Right atrium auricular region (tissue), 2 donors: ENCODE measurements at regions not wholly inside any gene's neighbourhood (a gene's known extent, or its start where the extent isn't known, plus 50 kb on each side); places are given as distances from the start of the nearest gene placed in this dataset.

ENCODE experiments used
- DNase-seq: peaks from one replicate; pipeline ENCODE4 v3.0.0-alpha.2; 2019; ENCODE audit warnings: low spot score
- H3K27ac ChIP-seq, 2 donors: fragments of 200-600 bp; sonication (generic); 1 replicate in 1 of 2; 2 replicates in 1 of 2; pipeline ENCODE4 v1.5.1; 2016 to 2019
- H3K27me3 ChIP-seq, 2 donors: fragments of 200-600 bp; sonication (generic); one replicate each; pipeline versions ENCODE4 v1.5.1 to v1.6.0; 2017 to 2019
- H3K36me3 ChIP-seq: fragments of 200-600 bp; sonication (generic); one replicate; pipeline ENCODE4 v1.5.1; 2016
- H3K4me1 ChIP-seq, 2 donors: fragments of 200-600 bp; sonication (generic); one replicate each; pipeline versions ENCODE4 v1.5.1 to v1.6.0; 2017 to 2019
- H3K4me3 ChIP-seq, 2 donors: fragments of 200-600 bp; sonication (generic); 1 replicate in 1 of 2; 2 replicates in 1 of 2; pipeline ENCODE4 v1.5.1; 2017 to 2019; ENCODE audit warnings: mild to moderate bottlenecking in 1 of 2, moderate library complexity in 1 of 2
- H3K9me3 ChIP-seq, 2 donors: fragments of 200-600 bp; sonication (generic); one replicate each; pipeline ENCODE4 v1.5.1; 2019
- CTCF ChIP-seq, 2 donors: fragments of 200-600 bp; sonication (generic); IDR thresholded peaks; one replicate each; pipeline ENCODE4 v1.5.1; 2019; ENCODE audit warnings: antibody characterized with exemption in 2 of 2

GRCh38 chr2:152974146-152974545 lies 255.7 kb downstream of the ARL6IP6 start:
- H3K27me3 ChIP-seq = no peaks in the 10 kb centered on the region
- H3K27ac ChIP-seq = no peak overlapping the region
- no peak overlapping the region for H3K4me3 ChIP-seq
- no peaks in the 10 kb centered on the region for H3K9me3 ChIP-seq
- H3K36me3 ChIP-seq = no peaks in the 10 kb centered on the region
- no peaks in the 10 kb centered on the region for H3K4me1 ChIP-seq
- TF ChIP-seq CTCF (IDR thresholded peaks at IDR 0.05) = no peak
- no peak for DNase-seq

- no peaks in the 10 kb centered on the region for H3K9me3 ChIP-seq
- no peak overlapping the region for H3K4me3 ChIP-seq
- DNase-seq = no peak
Measured at GRCh38 chr2:152971685-152972084, 253.3 kb downstream of the ARL6IP6 start.

DNA sequence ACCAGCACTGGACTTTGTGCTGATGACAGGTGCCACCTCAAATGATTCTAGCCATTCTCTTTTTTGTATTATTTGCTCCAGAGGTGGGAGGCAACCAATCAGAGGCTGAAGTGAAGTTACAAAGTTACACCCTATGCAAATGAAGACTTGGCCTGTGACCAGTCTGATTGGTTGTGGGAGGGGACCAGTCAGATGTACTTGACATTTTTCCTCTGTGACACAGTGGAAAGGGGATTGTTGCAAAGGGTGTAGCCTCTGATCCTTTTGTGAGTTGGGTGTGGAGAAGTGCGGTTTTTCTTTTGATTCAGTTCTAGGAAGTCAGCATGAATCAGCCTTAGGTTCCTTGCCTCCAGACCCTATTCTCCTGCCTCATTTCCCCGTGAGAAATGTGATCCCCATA lies 244.0 kb downstream of the ARL6IP6 start:
- H3K4me1 ChIP-seq = no peaks in the 10 kb centered on the region
- DNase-seq = no peak
- no peak overlapping the region for H3K27ac ChIP-seq
- no peaks in the 10 kb centered on the region for H3K9me3 ChIP-seq
- no peaks in the 10 kb centered on the region for H3K27me3 ChIP-seq
- H3K36me3 ChIP-seq = no peaks in the 10 kb centered on the region
- TF ChIP-seq CTCF (IDR thresholded peaks at IDR 0.05) = no peak
- no peak overlapping the region for H3K4me3 ChIP-seq

More at GRCh38 chr2:152971685-152972084, 253.3 kb downstream of the ARL6IP6 start:
- H3K36me3 ChIP-seq = no peaks in the 10 kb centered on the region
- no peak for TF ChIP-seq CTCF (IDR thresholded peaks at IDR 0.05)
- H3K4me1 ChIP-seq = no peaks in the 10 kb centered on the region
- no peak overlapping the region for H3K27ac ChIP-seq
- no peaks in the 10 kb centered on the region for H3K27me3 ChIP-seq

- Histone ChIP-seq H3K27me3 (no peaks in the 10 kb centered on the region), H3K9me3 (no peaks in the 10 kb centered on the region), H3K36me3 (no peaks in the 10 kb centered on the region), H3K4me3 (no peak overlapping the region), H3K27ac (no peak overlapping the region), H3K4me1 (no peaks in the 10 kb centered on the region)
- TF ChIP-seq CTCF (IDR thresholded peaks at IDR 0.05) = no peak
- DNase-seq = no peak
Measured at GRCh38 chr2:152961351-152961750, 242.9 kb downstream of the ARL6IP6 start.

- Histone ChIP-seq H3K9me3 (no peaks in the 10 kb centered on the region), H3K36me3 (no peaks in the 10 kb centered on the region), H3K4me1 (no peaks in the 10 kb centered on the region), H3K27ac (no peak overlapping the region), H3K4me3 (no peak overlapping the region), H3K27me3 (no peaks in the 10 kb centered on the region)
- TF ChIP-seq CTCF (IDR thresholded peaks at IDR 0.05) = no peak
- DNase-seq = no peak
Measured at GRCh38 chr2:152950126-152950525, 231.7 kb downstream of the ARL6IP6 start.

- TF ChIP-seq CTCF (IDR thresholded peaks at IDR 0.05) = no peak
- Histone ChIP-seq H3K9me3 (no peaks in the 10 kb centered on the region), H3K27ac (no peak overlapping the region), H3K4me3 (no peak overlapping the region), H3K27me3 (no peaks in the 10 kb centered on the region), H3K36me3 (no peaks in the 10 kb centered on the region), H3K4me1 (no peaks in the 10 kb centered on the region)
- DNase-seq = no peak
Measured at GRCh38 chr2:152944099-152944498, 225.7 kb downstream of the ARL6IP6 start.
